ENCODE measurements at regions not wholly inside any gene's neighbourhood (a gene's known extent, or its start where the extent isn't known, plus 50 kb on each side); places are given as distances from the start of the nearest gene placed in this dataset.
"Not testable (repeated sequence)": the region's sequence is repeated elsewhere in the genome, so short reads cannot be mapped to it uniquely, and the experiment has no call there.

- DNase-seq, result not testable (repeated sequence)
Measured at GRCh38 chr16:29578898-29579297, 72.7 kb upstream of the NPIPB12 start.

- not testable (repeated sequence) for DNase-seq
Measured at GRCh38 chr16:29581764-29582163, 75.6 kb upstream of the NPIPB12 start.

GRCh38 chr16:29591919-29592318 lies 71.1 kb upstream of the SPN start:
- DNase-seq, result not testable (repeated sequence)

- DNase-seq, result not testable (repeated sequence)
Measured at GRCh38 chr16:29594269-29594925, 68.7 kb upstream of the SPN start.

- DNase-seq, result peak; percentile 83
Measured at GRCh38 chr16:29594926-29595838, 67.9 kb upstream of the SPN start.

- not testable (repeated sequence) for DNase-seq
Measured at GRCh38 chr16:29597030-29597429, 66.0 kb upstream of the SPN start.

GRCh38 chr16:29600111-29601000 lies 62.7 kb upstream of the SPN start:
- not testable (repeated sequence) for DNase-seq

GRCh38 chr16:29602247-29602625 lies 60.8 kb upstream of the SPN start:
- not testable (repeated sequence) for DNase-seq

GRCh38 chr16:29602683-29603088 lies 60.4 kb upstream of the SPN start:
- not testable (repeated sequence) for DNase-seq

GRCh38 chr16:29604631-29605549 lies 58.2 kb upstream of the SPN start:
- not testable (repeated sequence) for DNase-seq

- DNase-seq, result not testable (repeated sequence)
Measured at GRCh38 chr16:29605593-29606205, 57.3 kb upstream of the SPN start.

- DNase-seq, result not testable (repeated sequence)
Measured at GRCh38 chr16:29606669-29607427, 56.2 kb upstream of the SPN start.

- DNase-seq, result not testable (repeated sequence)
Measured at GRCh38 chr16:29607428-29607823, 55.6 kb upstream of the SPN start.

- not testable (repeated sequence) for DNase-seq
Measured at GRCh38 chr16:29612381-29613306, 50.4 kb upstream of the SPN start.
